AG09309 (cell line): ENCODE measurements at regions not wholly inside any gene's neighbourhood (a gene's known extent, or its start where the extent isn't known, plus 50 kb on each side); places are given as distances from the start of the nearest gene placed in this dataset.

Experiments
- DNase-seq: peaks from one replicate; pipeline ENCODE4 v3.0.0-alpha.2; 2010; ENCODE audit warnings: low read depth
- H3K4me3 ChIP-seq: 2 replicates; pipeline ENCODE4 v1.5.1; 2011; ENCODE audit warnings: mild to moderate bottlenecking, low read depth, low read length, moderate library complexity; ENCODE audit not compliant: control insufficient read depth
- TF ChIP-seq, protein P1 (sequence below): IDR thresholded peaks from 2 replicates; pipeline ENCODE4 v1.5.1; 2011; ENCODE audit warnings: mild to moderate bottlenecking, low read depth, low read length, inconsistent platforms; ENCODE audit not compliant: insufficient read depth, control insufficient read depth; ENCODE audit errors: missing control alignments

DNA sequence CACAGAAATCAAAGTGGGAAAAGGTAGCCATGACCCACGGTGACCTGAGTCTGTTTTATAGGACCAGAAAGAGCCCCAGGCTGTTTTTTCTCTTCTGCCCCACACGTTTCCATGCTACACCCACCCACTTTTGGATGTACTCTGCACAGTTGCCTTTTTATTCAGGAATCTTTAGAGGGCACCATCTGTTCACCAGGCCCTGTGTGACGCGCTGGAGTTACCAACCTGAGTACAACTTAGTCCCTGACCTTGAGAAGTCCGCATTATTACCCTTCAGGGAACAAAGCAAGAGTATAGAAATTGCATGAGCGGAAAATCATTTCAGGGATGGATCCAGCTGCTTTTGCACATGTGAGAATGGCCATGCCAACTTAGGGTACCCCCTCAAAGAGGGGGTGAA is 207.8 kb upstream of the GATB start:
- no peak overlapping the region for H3K4me3 ChIP-seq
- TF ChIP-seq, protein P1, sequence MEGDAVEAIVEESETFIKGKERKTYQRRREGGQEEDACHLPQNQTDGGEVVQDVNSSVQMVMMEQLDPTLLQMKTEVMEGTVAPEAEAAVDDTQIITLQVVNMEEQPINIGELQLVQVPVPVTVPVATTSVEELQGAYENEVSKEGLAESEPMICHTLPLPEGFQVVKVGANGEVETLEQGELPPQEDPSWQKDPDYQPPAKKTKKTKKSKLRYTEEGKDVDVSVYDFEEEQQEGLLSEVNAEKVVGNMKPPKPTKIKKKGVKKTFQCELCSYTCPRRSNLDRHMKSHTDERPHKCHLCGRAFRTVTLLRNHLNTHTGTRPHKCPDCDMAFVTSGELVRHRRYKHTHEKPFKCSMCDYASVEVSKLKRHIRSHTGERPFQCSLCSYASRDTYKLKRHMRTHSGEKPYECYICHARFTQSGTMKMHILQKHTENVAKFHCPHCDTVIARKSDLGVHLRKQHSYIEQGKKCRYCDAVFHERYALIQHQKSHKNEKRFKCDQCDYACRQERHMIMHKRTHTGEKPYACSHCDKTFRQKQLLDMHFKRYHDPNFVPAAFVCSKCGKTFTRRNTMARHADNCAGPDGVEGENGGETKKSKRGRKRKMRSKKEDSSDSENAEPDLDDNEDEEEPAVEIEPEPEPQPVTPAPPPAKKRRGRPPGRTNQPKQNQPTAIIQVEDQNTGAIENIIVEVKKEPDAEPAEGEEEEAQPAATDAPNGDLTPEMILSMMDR: no peak
- no peak for DNase-seq

DNA sequence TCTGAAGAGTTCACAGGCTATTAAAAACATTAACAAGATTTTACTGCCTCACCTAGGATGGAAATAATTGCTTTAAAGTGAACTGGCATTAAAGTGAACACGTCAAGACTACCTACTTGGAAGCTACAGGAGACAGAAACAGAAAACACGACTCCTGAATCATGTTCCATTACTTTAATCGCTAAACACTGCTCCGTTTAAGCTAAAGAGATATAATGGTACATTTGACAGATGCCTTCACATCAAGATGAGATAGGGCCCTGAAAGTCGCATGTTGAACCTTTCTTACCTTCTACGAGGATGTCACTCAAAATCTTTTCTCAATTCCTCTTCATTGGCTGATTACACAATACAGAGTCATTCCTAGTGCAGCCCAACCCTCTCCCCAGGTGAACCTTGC is 206.3 kb upstream of the GATB start:
- no peak overlapping the region for H3K4me3 ChIP-seq
- no peak for DNase-seq
- TF ChIP-seq, protein P1: no peak

DNA sequence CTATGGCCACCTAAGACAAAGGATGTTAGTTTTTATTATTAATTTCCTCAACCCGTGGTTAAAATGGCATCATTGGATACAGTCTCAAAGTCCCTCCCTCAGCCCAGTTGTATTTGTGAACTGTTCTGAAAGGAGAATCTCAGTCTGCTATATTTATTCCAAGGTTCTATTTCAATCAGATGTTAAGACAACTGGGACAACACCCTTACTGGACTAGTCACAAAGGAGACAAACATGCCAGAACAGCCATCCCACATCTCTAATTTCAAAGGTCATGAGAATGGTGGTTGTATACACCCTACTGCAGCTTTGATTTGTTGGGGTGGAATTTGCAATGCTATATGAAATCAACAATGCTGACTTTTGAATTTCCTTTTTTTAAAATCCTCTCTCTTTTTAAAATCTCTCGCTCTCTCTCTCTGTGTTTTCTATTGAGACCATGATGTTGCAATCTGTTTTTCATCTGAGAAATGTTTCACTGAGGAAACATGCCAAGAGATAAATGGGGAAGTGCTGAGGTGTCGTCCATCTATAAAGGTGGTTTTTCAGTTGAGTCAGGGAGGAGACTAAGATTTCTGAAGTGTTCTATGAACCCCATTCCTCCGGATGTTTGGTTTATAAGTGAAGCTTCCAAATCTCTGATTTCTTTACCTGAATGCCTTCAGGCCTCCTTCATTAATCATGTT is 201.5 kb upstream of the GATB start:
- no peak for DNase-seq
- no peak overlapping the region for H3K4me3 ChIP-seq
- TF ChIP-seq, protein P1: no peak

DNA sequence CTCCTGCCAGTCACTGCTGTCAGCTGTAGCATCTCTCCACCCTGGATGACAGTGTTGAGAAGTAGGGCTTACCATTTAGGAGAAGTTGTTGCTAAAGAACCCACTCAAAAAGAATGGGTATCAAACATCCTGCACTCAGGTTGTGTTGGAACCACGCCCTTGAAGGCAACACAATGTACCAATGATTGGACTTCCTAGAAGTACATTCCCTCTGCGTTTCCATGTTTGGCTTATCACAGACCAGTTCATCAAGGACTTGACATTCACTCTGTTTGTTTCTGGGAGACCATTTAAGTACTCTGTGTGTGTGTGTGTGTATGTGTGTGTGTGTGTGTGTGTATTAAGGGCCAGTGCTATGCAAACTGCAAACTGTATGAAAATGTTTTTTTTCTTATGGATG is 200.6 kb upstream of the GATB start:
- H3K4me3 ChIP-seq: no peak overlapping the region
- DNase-seq: no peak
- TF ChIP-seq, protein P1: no peak

DNA sequence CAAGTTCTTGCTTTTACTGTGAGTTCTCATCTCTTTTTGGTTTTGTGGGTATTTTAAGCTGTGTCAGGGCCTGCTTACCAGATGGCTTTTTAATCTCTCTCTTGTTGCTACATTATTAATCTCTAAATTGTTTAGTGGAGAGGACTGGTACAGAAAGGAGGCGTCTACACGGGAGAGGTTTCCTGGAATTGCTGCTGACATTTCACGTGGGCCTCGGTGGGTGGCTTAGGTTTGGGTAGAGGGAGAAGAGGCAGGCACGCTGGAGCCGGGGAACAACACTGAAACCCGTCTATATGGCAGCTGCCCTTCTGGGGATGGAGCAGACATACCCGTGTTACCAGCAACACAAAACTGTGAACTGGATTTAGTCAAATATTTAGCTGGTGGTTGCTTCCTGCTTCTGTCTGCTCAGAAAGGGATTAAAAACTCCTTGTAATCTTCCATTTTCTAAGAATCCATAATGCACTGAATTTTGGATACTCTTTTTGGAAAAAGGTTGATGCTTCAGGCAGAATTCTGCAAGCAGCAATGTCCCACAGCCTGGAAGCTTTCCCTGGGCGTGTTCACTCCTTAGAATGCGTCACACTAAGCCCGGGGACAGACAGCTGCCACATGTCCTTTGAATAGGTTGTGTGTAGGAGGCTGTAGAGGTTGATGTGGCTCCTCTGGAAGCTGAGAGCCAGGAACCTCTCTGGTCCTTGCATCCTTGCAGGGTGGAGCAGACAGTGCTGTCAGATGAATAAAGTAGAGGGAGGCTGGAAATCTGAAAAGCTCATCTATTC is 199.8 kb upstream of the GATB start:
- no peak overlapping the region for H3K4me3 ChIP-seq
- DNase-seq: no peak
- TF ChIP-seq, protein P1: no peak

DNA sequence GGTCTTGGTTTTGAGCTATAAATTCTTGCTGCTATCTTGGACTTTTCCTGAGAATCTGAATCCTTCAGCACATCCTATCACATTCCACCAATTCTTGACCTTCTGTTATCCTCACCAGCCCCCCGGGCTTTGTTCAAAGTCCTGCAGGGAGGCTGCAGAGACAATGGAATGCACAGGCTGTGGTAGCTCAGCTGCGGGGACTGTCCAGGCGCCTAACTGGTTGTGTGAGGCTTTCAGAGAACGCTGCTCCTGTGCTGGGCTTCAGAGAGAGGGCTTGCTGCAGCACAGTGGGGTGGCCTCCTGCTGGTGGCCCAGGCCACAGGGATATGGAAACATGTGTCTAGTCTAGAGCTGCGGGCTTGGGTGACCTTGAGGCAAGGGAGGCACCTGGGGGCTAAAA is 196.3 kb upstream of the GATB start:
- TF ChIP-seq, protein P1: no peak
- DNase-seq: no peak
- no peak overlapping the region for H3K4me3 ChIP-seq
